Breast epithelium (tissue), 3 donors: ENCODE measurements at regions not wholly inside any gene's neighbourhood (a gene's known extent, or its start where the extent isn't known, plus 50 kb on each side); places are given as distances from the start of the nearest gene placed in this dataset.
"Not testable (repeated sequence)": the region's sequence is repeated elsewhere in the genome, so short reads cannot be mapped to it uniquely, and the experiment has no call there.

ENCODE experiments used
- POLR2A ChIP-seq: fragments of 450-650 bp; IDR thresholded peaks from one replicate; pipeline ENCODE4 v1.6.1; 2016; ENCODE audit warnings: antibody characterized with exemption, mild to moderate bottlenecking, moderate library complexity
- POLR2AphosphoS5 ChIP-seq, 3 donors: sonication (generic); formaldehyde crosslinking; IDR thresholded peaks; one replicate each; pipeline ENCODE4 v1.6.1; 2017; ENCODE audit warnings: antibody characterized with exemption in 3 of 3
- TF ChIP-seq, protein P1 (sequence below), 3 donors: fragments of 450-650 bp; IDR thresholded peaks; one replicate each; pipeline ENCODE4 v1.5.1; 2016 to 2017; ENCODE audit warnings: antibody characterized with exemption in 3 of 3, mild to moderate bottlenecking in 3 of 3, moderate library complexity in 3 of 3

DNA sequence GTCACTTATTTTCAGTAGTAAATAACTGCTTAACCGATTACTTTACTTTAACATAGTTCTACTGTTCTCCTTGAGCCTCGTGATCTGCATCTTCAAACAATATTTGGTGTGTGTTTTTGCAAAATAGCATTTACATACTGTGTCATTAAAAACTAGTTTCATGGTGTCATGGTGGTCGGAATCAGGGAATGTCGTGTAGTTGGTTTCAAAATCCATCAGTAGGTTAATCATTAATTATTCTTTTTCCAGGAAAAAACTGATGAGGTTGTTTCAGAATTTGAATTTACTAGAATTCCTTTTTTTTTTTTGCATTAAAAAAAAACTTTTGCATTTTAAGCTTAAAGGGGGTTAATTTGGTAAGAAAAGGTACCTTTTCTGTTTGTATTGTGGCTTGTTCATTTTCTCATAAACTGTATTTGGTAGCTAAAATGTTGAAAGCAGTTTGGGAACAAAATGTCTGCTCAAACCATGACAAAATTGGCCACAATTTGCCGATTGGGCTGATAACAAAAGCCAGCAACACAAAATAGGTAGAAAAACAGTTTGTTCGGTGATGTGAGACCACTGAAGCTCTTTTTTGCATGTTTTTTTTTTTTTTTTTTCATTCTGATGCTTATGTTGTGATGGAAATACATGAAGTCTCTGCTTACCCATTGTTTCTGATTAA is 234.9 kb upstream of the PLGLB2 start:
- TF ChIP-seq, protein P1, sequence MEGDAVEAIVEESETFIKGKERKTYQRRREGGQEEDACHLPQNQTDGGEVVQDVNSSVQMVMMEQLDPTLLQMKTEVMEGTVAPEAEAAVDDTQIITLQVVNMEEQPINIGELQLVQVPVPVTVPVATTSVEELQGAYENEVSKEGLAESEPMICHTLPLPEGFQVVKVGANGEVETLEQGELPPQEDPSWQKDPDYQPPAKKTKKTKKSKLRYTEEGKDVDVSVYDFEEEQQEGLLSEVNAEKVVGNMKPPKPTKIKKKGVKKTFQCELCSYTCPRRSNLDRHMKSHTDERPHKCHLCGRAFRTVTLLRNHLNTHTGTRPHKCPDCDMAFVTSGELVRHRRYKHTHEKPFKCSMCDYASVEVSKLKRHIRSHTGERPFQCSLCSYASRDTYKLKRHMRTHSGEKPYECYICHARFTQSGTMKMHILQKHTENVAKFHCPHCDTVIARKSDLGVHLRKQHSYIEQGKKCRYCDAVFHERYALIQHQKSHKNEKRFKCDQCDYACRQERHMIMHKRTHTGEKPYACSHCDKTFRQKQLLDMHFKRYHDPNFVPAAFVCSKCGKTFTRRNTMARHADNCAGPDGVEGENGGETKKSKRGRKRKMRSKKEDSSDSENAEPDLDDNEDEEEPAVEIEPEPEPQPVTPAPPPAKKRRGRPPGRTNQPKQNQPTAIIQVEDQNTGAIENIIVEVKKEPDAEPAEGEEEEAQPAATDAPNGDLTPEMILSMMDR (IDR thresholded peaks at IDR 0.05), result not testable (repeated sequence)
- not testable (repeated sequence) for TF ChIP-seq POLR2AphosphoS5 (IDR thresholded peaks at IDR 0.05); POLR2A
